HG02678 (cell line): ENCODE measurements at regions not wholly inside any gene's neighbourhood (a gene's known extent, or its start where the extent isn't known, plus 50 kb on each side); places are given as distances from the start of the nearest gene placed in this dataset.

ENCODE experiments used
- ATAC-seq: cut with Tn5 transposase; IDR thresholded peaks from one replicate; pipeline ENCODE4 v1.9.1; 2021; ENCODE audit warnings: mild to moderate bottlenecking, moderate library complexity; ENCODE audit not compliant: unreplicated experiment

DNA sequence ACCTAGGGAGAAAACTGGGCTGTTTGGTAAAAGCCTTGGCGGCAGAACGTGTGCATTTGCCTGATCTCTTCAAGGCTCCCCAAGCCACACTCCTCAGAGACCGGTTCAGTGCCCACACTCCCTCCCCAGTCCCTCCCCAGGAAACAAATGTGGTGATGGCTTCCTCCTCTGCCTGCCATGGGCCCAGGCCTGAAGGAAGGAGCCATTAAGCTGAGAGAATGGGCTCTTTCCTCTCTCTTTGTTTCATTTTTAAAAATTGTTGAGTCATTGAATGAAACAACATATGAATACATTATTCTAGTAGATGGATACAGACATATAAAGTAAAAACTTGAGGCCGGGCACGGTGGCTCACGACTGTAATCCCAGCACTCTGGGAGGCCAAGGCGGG lies 50.6 kb upstream of the YWHAQ start:
- ATAC-seq: no peak

- no peak for ATAC-seq
These were observed 54.8 kb upstream of the YWHAQ start for GRCh38 chr2:9685637-9686036.

- no peak for ATAC-seq
These were observed 55.3 kb upstream of the YWHAQ start for GRCh38 chr2:9686061-9686460.

GRCh38 chr2:9690252-9690651 lies 59.5 kb upstream of the YWHAQ start:
- no peak for ATAC-seq

DNA sequence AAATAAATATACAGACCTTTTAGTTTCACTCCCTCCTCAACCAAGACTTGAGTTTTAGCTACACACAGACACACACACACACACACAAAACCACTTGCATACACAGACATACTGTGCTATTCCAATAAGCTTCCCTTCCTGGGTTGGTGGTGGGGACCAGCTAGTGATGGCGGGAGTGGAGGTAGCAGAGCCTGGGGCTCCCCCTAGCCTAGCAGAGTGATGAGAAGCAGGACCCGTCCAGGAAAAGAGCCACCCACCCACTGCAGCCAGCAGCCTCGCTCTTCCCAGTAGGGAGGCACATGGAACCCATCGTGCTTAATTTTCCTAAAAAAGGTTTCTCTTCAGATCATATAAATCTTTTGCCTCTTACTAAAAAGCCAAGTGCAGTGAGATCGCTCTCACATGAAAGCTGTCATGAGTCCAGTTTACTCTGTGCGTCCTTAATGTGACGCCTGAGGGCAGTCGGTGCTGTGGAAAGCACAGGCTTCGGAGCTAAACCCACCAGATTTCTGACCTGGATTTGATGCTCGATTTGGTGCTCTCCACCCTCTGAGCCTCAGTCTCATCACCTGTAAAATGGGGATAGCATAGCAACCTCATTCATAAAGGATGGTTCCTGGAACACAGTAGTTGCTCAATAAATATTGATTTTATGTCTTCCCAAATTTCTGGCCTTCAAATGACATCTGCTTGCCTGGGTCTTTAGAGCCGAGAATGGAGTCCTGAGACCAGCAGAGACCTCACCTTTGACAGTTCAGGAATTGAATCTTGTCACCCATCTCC lies 60.1 kb upstream of the YWHAQ start:
- no peak for ATAC-seq

DNA sequence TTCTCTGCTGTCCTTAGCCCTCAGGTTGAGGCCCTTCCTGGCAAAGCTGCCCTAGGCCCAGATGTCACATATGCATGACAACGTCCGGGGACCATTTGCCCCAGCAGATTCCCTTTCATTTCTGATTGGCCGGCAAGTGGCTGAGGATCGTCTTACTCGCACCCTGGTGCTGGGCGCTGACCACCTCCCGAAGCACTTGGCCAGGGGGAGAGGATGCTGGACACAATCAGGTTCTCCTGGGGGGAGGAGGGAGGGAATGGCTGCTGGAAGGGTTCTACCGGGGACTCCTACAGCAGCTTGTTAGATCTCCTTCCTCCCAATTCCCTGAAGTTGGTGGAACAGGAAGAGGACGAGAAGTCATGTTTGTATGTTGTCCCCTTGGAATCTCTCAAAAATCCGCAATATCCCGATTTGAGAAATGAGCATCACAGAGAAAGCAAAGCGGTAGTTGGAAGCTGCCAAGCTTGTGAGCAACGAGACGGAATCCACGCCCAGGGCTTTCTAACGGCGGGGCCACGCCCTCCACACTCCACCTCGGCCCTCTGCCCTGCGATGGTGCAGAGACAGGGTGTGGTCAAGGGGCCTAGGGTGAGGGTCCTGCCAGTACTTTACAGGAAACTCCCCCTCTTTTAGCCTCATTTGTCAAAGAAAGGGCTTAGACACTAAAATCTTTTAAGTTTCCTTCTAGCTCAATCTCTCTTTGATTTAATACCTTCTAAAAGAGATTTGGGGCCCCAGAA lies 61.8 kb upstream of the YWHAQ start:
- no peak for ATAC-seq

DNA sequence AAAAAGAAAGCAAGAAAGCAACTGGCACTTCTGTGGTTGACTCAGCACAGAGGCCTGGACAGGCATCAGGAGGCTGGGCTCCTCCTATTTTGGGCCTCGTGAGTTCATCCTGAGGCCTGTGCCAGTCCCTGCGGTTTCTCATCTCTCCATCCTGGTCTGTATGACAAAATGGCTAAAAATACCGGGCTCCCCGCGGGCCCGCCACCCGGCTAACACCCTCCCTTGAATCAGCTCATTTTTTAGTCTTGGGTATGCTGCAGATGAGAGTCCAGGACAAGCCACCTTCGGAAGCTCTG lies 62.3 kb upstream of the YWHAQ start:
- no peak for ATAC-seq

GRCh38 chr2:9693646-9694045 lies 62.8 kb upstream of the YWHAQ start:
- no peak for ATAC-seq

DNA sequence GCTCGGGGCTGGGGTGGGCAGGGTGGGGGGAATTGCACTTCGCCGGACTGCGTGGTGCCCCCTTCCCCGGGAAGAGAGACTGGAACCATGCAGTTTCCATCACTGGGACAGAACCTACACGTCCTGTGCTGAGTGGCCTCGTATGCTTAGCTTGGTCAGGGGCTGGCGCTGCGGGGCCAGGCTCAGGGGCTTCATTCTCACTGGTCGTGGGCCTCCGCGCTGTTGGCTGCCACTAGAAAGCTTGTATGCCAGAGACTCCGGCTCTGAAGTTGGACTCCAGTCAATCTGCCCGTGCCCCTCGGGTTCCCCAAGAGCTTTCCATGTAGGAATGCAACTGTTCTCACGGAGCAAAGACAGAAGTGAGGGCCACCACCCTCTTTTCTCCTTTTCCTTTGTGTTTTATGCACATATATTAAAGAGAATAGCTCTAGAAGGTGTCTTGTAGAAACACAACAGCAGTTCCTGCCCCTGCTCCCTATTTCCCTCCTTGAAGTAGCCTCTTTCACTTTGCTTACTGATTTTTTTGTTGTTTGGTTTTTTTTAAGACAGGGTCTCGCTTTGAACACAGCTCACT lies 64.0 kb upstream of the YWHAQ start:
- no peak for ATAC-seq

GRCh38 chr2:9695941-9696340 lies 65.1 kb upstream of the YWHAQ start:
- ATAC-seq: no peak

DNA sequence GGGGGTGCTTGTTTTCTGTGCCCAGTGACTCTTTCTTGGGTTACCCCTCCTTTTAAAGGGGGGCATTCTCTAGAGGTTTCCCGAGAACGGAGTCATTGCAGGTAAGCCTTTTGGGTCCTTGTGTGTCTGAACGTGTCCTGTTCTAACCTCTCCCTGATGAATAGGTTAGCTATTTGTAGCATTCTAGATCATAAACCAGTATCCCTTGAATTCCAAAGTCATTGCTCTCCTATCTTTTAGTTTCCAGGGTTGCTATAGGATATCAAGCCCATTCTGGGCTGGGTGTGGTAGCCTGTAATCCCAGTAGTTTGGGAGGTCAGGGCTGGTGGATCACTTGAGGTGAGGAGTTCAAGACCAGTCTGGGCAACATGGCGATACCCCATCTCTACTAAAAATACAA lies 65.9 kb upstream of the YWHAQ start:
- no peak for ATAC-seq

- ATAC-seq: no peak
These were observed 67.1 kb upstream of the YWHAQ start for GRCh38 chr2:9697909-9698308.

DNA sequence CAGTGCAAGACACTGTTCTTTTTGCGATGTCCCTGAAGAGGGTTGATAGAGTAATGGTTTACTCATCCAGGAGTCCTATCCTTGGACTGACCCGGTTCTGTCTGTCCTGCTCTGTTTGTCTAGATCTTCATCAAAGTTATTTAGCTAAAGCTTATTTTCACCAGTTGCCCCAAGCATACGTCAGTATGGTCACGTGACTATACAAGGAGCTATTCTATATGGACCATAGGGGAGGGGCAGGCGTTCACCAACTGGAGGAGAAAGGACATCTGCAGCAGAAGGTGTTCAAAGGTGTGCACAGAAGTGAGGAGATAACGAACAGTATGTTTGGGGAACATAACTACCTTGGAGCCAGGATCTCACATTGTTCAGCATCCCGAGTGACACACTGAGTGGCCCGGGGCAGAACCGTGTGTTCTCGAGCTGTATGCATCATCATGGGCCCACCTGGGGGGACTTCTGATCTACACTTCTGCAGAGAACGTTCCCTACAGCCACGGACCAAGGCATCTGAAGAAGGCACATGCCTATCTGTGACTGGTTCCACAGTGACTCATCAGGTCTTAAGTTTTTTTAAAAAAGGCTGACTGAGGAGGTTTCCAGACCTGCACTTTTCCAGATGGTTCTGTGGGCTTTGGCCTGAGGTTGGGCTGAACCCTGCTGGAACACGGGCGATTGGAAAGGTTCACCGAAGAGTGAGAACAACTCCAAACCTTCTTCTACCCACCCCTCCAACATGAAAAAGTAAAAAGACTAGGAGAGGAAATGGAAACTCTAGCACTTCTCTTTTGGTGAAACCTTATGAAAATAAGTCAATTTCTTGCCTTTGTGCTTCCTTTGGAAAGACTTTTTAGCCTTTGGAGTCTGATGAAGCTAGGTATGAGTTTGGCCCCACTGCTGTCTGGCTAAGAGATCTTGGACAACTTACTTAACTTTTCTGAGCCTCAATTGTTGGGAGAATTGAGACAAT lies 68.6 kb upstream of the YWHAQ start:
- ATAC-seq: no peak

DNA sequence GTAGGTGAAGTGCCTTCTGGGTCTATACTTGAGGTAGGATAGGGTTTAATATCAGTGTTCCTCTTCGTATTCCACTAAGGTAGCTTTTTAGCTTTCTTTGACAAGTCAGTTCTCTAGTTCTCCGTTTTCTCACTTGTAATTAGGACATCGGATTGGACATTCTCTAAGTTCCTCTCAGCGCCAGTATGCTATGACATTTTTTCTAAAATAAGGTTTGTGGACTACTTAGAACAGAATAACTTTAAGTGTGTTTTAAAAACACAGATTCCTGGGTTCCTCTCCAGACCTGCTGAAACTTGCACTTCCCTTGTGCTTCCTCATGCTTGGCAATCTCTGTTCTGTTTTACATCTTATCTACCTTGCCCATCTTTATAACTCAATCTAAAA lies 69.3 kb upstream of the YWHAQ start:
- no peak for ATAC-seq

- ATAC-seq: no peak
These were observed 71.8 kb upstream of the YWHAQ start for GRCh38 chr2:9702604-9703084.

DNA sequence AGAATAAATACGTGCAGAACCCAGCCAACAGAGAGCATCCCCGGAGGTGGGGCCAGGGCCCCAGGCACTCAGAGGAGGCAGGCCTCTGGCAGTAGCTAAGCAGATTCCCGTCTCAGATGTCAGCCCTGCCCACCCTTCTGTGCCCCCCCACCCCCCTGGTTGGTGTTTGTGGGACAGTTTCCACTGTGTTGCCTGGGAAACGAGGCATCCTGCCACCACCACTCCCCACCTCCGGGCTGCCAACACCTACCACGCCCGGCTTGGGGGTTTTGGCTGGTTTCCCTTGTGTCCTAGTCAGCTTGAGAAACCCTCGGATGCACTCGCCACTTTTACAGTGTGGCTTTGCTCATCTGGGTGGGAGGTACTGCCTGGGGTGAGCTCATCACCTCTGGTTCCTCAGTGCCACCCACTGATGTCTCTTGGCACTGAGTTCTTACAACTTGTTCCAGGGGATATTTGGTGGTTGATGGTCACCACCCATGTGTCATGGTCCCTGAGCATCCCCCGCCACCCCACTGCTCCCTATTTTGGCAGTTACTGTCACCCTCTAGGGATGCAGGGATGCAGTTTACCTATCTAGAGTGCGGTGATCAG lies 72.4 kb upstream of the YWHAQ start:
- ATAC-seq: no peak

DNA sequence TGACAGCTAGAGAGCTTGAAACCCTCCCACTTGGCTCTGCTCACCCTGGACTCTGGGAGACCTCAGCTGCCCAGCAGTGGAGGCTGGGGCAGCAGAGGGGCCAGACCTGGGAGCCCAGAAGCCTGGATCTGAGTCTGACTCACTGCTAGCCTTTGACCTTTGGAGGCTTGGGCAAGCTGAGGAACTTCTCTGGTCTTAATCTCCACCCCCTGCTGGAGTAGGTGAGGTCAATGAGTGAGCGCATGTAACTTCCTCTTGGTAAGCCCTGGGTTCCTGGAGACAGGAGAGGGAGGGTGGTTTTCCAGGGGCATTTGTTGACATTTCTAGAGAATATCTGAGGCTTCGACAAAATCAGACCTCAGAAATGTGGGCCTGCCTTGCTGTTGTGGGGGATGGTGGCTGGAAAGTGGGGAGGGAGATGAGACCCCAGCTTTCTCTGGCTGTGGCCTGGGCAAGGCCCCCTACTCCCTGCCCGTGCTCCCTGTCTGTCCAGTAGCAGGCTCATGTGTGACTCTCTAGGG lies 73.0 kb upstream of the YWHAQ start:
- ATAC-seq: no peak

DNA sequence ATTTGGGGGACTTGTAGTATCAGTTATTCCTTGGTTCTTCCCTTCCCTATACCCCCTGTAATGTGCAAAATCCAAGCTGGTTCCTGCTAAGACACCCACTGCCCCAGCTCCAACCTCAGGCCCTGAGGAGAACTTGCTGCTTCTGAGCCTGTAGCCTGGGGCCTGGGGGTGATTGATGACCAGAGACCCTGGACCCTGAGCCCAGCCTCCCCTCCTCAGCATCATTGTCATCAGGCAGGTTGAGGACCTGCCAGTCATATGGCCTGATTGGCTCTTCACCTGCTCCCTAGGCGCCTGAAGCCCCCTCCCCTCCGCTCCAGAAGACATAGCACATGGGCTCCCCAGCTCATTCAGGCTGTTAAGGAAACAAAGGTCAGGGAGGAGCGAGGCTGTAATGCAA lies 73.8 kb upstream of the YWHAQ start:
- no peak for ATAC-seq

GRCh38 chr2:9705196-9705595 lies 74.4 kb upstream of the YWHAQ start:
- no peak for ATAC-seq

DNA sequence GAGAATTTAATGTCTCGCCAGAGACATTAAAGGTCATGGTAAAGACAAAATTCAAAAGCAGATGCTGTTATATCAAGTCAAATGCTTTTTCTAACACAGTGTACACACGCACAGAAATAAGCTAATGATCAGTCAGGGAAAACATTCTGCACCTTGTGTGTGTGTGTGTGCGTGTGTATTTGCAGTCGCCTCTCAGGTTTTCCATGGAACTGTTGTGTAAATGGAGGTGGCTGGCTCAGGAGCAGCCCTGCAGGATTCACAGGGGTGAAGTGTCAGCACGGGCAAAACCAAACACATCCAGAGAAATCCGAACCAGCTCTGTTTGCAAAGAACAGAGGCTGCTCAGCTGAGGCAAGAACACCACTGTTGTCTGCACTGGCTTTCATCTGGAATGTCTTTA lies 76.2 kb upstream of the YWHAQ start:
- no peak for ATAC-seq
